ENCODE measurements at regions not wholly inside any gene's neighbourhood (a gene's known extent, or its start where the extent isn't known, plus 50 kb on each side); places are given as distances from the start of the nearest gene placed in this dataset.

DNA sequence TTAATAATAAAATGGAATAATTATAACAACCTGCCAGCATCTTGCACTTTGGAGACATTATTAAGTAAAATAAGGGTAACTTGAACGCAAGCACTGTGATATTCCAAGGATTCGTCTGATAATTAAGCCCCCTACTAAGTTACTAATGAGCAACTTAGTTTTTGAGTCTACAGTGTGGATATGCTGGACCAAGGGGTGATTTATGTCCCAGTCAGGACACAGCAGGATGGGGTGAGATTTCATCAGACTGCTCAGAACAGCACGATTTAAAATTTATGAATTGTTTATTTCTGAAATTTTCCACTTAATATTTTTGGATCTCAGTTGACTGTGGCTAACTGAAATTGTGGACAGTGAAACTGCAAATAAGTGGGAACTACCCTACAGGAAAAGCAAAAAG is 182.8 kb upstream of the PHF14 start:
- TF ChIP-seq, protein P1, sequence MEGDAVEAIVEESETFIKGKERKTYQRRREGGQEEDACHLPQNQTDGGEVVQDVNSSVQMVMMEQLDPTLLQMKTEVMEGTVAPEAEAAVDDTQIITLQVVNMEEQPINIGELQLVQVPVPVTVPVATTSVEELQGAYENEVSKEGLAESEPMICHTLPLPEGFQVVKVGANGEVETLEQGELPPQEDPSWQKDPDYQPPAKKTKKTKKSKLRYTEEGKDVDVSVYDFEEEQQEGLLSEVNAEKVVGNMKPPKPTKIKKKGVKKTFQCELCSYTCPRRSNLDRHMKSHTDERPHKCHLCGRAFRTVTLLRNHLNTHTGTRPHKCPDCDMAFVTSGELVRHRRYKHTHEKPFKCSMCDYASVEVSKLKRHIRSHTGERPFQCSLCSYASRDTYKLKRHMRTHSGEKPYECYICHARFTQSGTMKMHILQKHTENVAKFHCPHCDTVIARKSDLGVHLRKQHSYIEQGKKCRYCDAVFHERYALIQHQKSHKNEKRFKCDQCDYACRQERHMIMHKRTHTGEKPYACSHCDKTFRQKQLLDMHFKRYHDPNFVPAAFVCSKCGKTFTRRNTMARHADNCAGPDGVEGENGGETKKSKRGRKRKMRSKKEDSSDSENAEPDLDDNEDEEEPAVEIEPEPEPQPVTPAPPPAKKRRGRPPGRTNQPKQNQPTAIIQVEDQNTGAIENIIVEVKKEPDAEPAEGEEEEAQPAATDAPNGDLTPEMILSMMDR (IDR thresholded peaks at IDR 0.05), result no peak
- no peak for TF ChIP-seq EZH2 (IDR thresholded peaks at IDR 0.05)
